ENCODE measurements at regions not wholly inside any gene's neighbourhood (a gene's known extent, or its start where the extent isn't known, plus 50 kb on each side); places are given as distances from the start of the nearest gene placed in this dataset.

DNA sequence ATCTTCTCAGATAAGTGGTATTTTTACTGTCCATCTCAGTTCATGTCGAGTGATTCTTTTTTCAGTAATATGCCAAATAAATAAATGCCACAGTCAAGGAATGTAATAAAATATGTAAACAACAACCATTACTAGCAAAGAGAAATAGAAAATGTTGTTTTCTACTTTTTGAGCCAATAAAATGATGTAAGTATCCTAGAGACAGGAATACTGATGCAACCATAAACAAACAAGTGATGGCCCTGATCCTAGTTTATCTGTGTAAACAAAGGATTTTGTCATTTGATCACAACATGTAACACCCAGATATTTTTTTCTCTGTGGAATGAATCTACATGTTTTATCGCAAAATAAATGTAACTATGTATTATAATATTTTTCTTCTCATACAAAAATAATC lies 1852.8 kb downstream of the EFNA5 start:
- H2AFZ ChIP-seq (ENCODE audit: low read depth) = no peak overlapping the region
- WGBS (ENCODE audit: low lambda C conversion rate) = 78% methylated on average over 2 of the region's 2 CpGs
- H3K27me3 ChIP-seq (ENCODE audit: insufficient read depth) = no peaks in the 10 kb centered on the region

More for the DNA sequence above, 1852.8 kb downstream of the EFNA5 start:
- H3K9ac ChIP-seq = no peak overlapping the region
- H3K4me1 ChIP-seq (ENCODE audit: control insufficient read depth in 1 of 2, insufficient read depth in 2 of 2, low read depth in 1 of 2, low read length in 1 of 2) = no peaks in the 10 kb centered on the region; a peak in 1 of 4 replicates
- TF ChIP-seq, protein P1, sequence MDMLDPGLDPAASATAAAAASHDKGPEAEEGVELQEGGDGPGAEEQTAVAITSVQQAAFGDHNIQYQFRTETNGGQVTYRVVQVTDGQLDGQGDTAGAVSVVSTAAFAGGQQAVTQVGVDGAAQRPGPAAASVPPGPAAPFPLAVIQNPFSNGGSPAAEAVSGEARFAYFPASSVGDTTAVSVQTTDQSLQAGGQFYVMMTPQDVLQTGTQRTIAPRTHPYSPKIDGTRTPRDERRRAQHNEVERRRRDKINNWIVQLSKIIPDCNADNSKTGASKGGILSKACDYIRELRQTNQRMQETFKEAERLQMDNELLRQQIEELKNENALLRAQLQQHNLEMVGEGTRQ (IDR thresholded peaks at IDR 0.05; ENCODE audit: borderline replicate concordance, low read depth, low read length) = no peak
- TF ChIP-seq FOXM1 (IDR thresholded peaks at IDR 0.05; ENCODE audit: low read depth) (no peak), POLR2AphosphoS5 (IDR thresholded peaks at IDR 0.05; ENCODE audit: low read depth, low read length) (no peak), TEAD4 (IDR thresholded peaks at IDR 0.05; ENCODE audit: borderline replicate concordance, insufficient read depth) (no peak), NFIC (IDR thresholded peaks at IDR 0.05; ENCODE audit: borderline replicate concordance) (no peak), JUND (IDR thresholded peaks at IDR 0.05) (no peak), RXRA (IDR thresholded peaks at IDR 0.05; ENCODE audit: borderline replicate concordance, low read depth) (no peak), EP300 (IDR thresholded peaks at IDR 0.05; ENCODE audit: borderline replicate concordance in 1 of 2, low read depth in 1 of 2, low read length in 1 of 2) (no peak), TAF1 (IDR thresholded peaks at IDR 0.05; ENCODE audit: borderline replicate concordance, low read depth, low read length) (no peak), GABPA (IDR thresholded peaks at IDR 0.05; ENCODE audit: low read depth) (no peak), RCOR1 (IDR thresholded peaks at IDR 0.05; ENCODE audit: low read length) (no peak), MEF2A (IDR thresholded peaks at IDR 0.05; ENCODE audit: borderline replicate concordance, low read depth) (no peak), FOXJ3 (CRISPR knock-in tag; IDR thresholded peaks at IDR 0.05) (no peak), MXI1 (IDR thresholded peaks at IDR 0.05; ENCODE audit: low read depth, low read length) (no peak)
- TF ChIP-seq, protein P2, sequence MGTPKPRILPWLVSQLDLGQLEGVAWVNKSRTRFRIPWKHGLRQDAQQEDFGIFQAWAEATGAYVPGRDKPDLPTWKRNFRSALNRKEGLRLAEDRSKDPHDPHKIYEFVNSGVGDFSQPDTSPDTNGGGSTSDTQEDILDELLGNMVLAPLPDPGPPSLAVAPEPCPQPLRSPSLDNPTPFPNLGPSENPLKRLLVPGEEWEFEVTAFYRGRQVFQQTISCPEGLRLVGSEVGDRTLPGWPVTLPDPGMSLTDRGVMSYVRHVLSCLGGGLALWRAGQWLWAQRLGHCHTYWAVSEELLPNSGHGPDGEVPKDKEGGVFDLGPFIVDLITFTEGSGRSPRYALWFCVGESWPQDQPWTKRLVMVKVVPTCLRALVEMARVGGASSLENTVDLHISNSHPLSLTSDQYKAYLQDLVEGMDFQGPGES (IDR thresholded peaks at IDR 0.05; ENCODE audit: low read depth, low read length) = no peak
- TF ChIP-seq, protein P3, sequence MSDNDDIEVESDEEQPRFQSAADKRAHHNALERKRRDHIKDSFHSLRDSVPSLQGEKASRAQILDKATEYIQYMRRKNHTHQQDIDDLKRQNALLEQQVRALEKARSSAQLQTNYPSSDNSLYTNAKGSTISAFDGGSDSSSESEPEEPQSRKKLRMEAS (IDR thresholded peaks at IDR 0.05; ENCODE audit: low read depth) = no peak
- TF ChIP-seq, protein P4, sequence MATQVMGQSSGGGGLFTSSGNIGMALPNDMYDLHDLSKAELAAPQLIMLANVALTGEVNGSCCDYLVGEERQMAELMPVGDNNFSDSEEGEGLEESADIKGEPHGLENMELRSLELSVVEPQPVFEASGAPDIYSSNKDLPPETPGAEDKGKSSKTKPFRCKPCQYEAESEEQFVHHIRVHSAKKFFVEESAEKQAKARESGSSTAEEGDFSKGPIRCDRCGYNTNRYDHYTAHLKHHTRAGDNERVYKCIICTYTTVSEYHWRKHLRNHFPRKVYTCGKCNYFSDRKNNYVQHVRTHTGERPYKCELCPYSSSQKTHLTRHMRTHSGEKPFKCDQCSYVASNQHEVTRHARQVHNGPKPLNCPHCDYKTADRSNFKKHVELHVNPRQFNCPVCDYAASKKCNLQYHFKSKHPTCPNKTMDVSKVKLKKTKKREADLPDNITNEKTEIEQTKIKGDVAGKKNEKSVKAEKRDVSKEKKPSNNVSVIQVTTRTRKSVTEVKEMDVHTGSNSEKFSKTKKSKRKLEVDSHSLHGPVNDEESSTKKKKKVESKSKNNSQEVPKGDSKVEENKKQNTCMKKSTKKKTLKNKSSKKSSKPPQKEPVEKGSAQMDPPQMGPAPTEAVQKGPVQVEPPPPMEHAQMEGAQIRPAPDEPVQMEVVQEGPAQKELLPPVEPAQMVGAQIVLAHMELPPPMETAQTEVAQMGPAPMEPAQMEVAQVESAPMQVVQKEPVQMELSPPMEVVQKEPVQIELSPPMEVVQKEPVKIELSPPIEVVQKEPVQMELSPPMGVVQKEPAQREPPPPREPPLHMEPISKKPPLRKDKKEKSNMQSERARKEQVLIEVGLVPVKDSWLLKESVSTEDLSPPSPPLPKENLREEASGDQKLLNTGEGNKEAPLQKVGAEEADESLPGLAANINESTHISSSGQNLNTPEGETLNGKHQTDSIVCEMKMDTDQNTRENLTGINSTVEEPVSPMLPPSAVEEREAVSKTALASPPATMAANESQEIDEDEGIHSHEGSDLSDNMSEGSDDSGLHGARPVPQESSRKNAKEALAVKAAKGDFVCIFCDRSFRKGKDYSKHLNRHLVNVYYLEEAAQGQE (IDR thresholded peaks at IDR 0.05; ENCODE audit: low read depth, low read length) = no peak
- H3K9me2 ChIP-seq = no peaks in the 10 kb centered on the region
- ChIA-PET CTCF (no interaction called here), POLR2A (no interaction called here)
- no peak overlapping the region for H3K4me3 ChIP-seq (ENCODE audit: low read depth in 2 of 2, low read length in 1 of 2)
- no peak overlapping the region for H3K4me2 ChIP-seq
- H3K27ac ChIP-seq (ENCODE audit: low read depth in 2 of 2, low read length in 1 of 2) = no peak overlapping the region
- no peak for DNase-seq
- H3K9me3 ChIP-seq = no peaks in the 10 kb centered on the region
- H3K36me3 ChIP-seq (replicated peaks in 1 of 2; ENCODE audit: control insufficient read depth in 1 of 2, insufficient read depth in 2 of 2, low read length in 1 of 2) = no peaks in the 10 kb centered on the region
- no peaks in the 10 kb centered on the region for H4K20me1 ChIP-seq (ENCODE audit: insufficient read depth)
- no peaks in the 10 kb centered on the region for H3K79me2 ChIP-seq (ENCODE audit: insufficient read depth)
- H3F3A ChIP-seq (replicated peaks; ENCODE audit: insufficient read depth) = no peaks in the 10 kb centered on the region
